GM23338 (cell line): ENCODE measurements at regions not wholly inside any gene's neighbourhood (a gene's known extent, or its start where the extent isn't known, plus 50 kb on each side); places are given as distances from the start of the nearest gene placed in this dataset.
A peak's percentile ranks its signal among the peaks of the same experiment; 100 is the strongest.

ENCODE experiments used
- ATAC-seq: fragments of 200-7000 bp; cut with Tn5 transposase; 3 replicates; pipeline ENCODE4 v1.9.1; 2020
- DNase-seq: peaks from one replicate; pipeline ENCODE4 v3.0.0-alpha.2; 2015; ENCODE audit warnings: low spot score
- H2AFZ ChIP-seq: fragments of 200-600 bp; sonication (generic); 2 replicates; pipeline ENCODE4 v1.8.0; 2016; ENCODE audit warnings: antibody characterized with exemption, mild to moderate bottlenecking, moderate library complexity
- H3F3A ChIP-seq: fragments of 200-600 bp; sonication (generic); replicated peaks from 2 replicates; pipeline ENCODE4 v1.8.0; 2017; ENCODE audit warnings: antibody characterized with exemption, mixed run types, low read depth
- H3K27ac ChIP-seq: fragments of 200-600 bp; sonication (generic); 2 replicates; pipeline ENCODE4 v1.6.1; 2016; ENCODE audit warnings: low read depth
- H3K27me3 ChIP-seq: fragments of 200-600 bp; sonication (generic); 2 replicates; pipeline ENCODE4 v1.8.0; 2016; ENCODE audit warnings: mild to moderate bottlenecking, mixed run types, moderate library complexity; ENCODE audit not compliant: insufficient read depth
- H3K36me3 ChIP-seq: fragments of 200-600 bp; sonication (generic); 2 replicates; pipeline ENCODE4 v1.8.0; 2016; ENCODE audit warnings: mild to moderate bottlenecking; ENCODE audit not compliant: insufficient read depth
- H3K4me1 ChIP-seq: fragments of 200-600 bp; sonication (generic); 2 replicates; pipeline ENCODE4 v1.8.0; 2016; ENCODE audit warnings: mild to moderate bottlenecking, moderate library complexity; ENCODE audit not compliant: insufficient read depth
- H3K4me2 ChIP-seq: fragments of 200-600 bp; sonication (generic); 2 replicates; pipeline ENCODE4 v1.7.1; 2017; ENCODE audit warnings: mixed run types
- H3K4me3 ChIP-seq: fragments of 200-600 bp; sonication (generic); 2 replicates; pipeline ENCODE4 v1.6.1; 2016; ENCODE audit warnings: mixed run types
- H3K79me2 ChIP-seq: fragments of 200-600 bp; sonication (generic); replicated peaks from 2 replicates; pipeline ENCODE4 v1.8.0; 2017; ENCODE audit warnings: mild to moderate bottlenecking; ENCODE audit not compliant: insufficient read depth
- H3K9me2 ChIP-seq: fragments of 200-600 bp; sonication (generic); 2 replicates; pipeline ENCODE4 v1.8.0; 2017; ENCODE audit not compliant: insufficient read depth
- H4K20me1 ChIP-seq: fragments of 200-600 bp; sonication (generic); replicated peaks from 2 replicates; pipeline ENCODE4 v1.8.0; 2017; ENCODE audit warnings: mild to moderate bottlenecking; ENCODE audit not compliant: insufficient read depth
- H3K27ac Mint-ChIP-seq: 2 replicates; pipeline ENCODE4 v1.8.0; 2020; ENCODE audit warnings: inconsistent platforms, mild to moderate bottlenecking, moderate library complexity, mixed read lengths
- H3K27me3 Mint-ChIP-seq: 3 replicates; pipeline ENCODE4 v1.8.0; 2022; ENCODE audit warnings: low read depth, mild to moderate bottlenecking, moderate library complexity, mixed read lengths, inconsistent platforms; ENCODE audit not compliant: insufficient read depth, poor library complexity
- H3K36me3 Mint-ChIP-seq: 3 replicates; pipeline ENCODE4 v1.8.0; 2021; ENCODE audit warnings: low read depth, mild to moderate bottlenecking, inconsistent platforms, moderate library complexity, mixed read lengths
- H3K4me1 Mint-ChIP-seq: 3 replicates; pipeline ENCODE4 v1.8.0; 2020; ENCODE audit warnings: mild to moderate bottlenecking, inconsistent platforms, mixed read lengths
- H3K4me3 Mint-ChIP-seq: 3 replicates; pipeline ENCODE4 v1.8.0; 2021; ENCODE audit warnings: moderate library complexity, mild to moderate bottlenecking, inconsistent platforms, mixed read lengths
- H3K9me3 Mint-ChIP-seq: 3 replicates; pipeline ENCODE4 v1.8.0; 2020; ENCODE audit warnings: moderate library complexity, mild to moderate bottlenecking, inconsistent platforms, mixed read lengths
- CREB1 ChIP-seq: fragments of 250-450 bp; sonication (Bioruptor Pico); IDR thresholded peaks from 2 replicates; pipeline ENCODE4 v1.5.0; 2020; ENCODE audit warnings: low read depth, mild to moderate bottlenecking, moderate library complexity
- EZH2 ChIP-seq: fragments of 200-600 bp; sonication (generic); IDR thresholded peaks from one replicate; pipeline ENCODE4 v1.8.0; 2017; ENCODE audit warnings: antibody characterized with exemption, mild to moderate bottlenecking, low read depth; ENCODE audit not compliant: unreplicated experiment
- EZH2phosphoT487 ChIP-seq: fragments of 200-600 bp; sonication (generic); IDR thresholded peaks from one replicate; pipeline ENCODE4 v1.8.1; 2018; ENCODE audit warnings: antibody characterized with exemption; ENCODE audit not compliant: unreplicated experiment
- JUNB ChIP-seq: IDR thresholded peaks from one replicate; pipeline ENCODE4 v1.6.1; 2016; ENCODE audit warnings: antibody characterized with exemption; ENCODE audit not compliant: unreplicated experiment
- NANOG ChIP-seq: IDR thresholded peaks from 2 replicates; pipeline ENCODE4 v1.6.1; 2016; ENCODE audit warnings: antibody characterized with exemption, borderline replicate concordance
- POLR2AphosphoS5 ChIP-seq: IDR thresholded peaks from 2 replicates; pipeline ENCODE4 v1.6.1; 2016; ENCODE audit warnings: antibody characterized with exemption, low read depth
- STAT1 ChIP-seq: IDR thresholded peaks from one replicate; pipeline ENCODE4 v1.6.1; 2016; ENCODE audit warnings: antibody characterized with exemption; ENCODE audit not compliant: unreplicated experiment
- ZNF114 ChIP-seq: fragments of 250-450 bp; sonication (Bioruptor Pico); IDR thresholded peaks from 2 replicates; pipeline ENCODE4 v1.5.0; 2020; ENCODE audit warnings: mild to moderate bottlenecking, moderate library complexity
- ZNF331 ChIP-seq: fragments of 250-450 bp; sonication (Bioruptor Pico); IDR thresholded peaks from 2 replicates; pipeline ENCODE4 v1.5.0; 2020; ENCODE audit warnings: low read depth, mild to moderate bottlenecking, moderate library complexity
- TF ChIP-seq, protein P1 (sequence below): IDR thresholded peaks from one replicate; pipeline ENCODE4 v1.6.1; 2018; ENCODE audit warnings: antibody characterized with exemption; ENCODE audit not compliant: unreplicated experiment
- TF ChIP-seq, protein P2 (sequence below): IDR thresholded peaks from 2 replicates; pipeline ENCODE4 v1.6.1; 2016; ENCODE audit warnings: antibody characterized with exemption
- TF ChIP-seq, protein P3 (sequence below): fragments of 250-450 bp; sonication (Bioruptor Pico); IDR thresholded peaks from 2 replicates; pipeline ENCODE4 v1.5.0; 2020; ENCODE audit warnings: mild to moderate bottlenecking, moderate library complexity
- TF ChIP-seq, protein P4 (sequence below), 2 experiments: fragments of 200-600 bp in 1 of 2; sonication (generic) in 1 of 2; conservative IDR thresholded peaks; 2 replicates each; pipeline versions ENCODE4 v1.5.1 to v1.6.1; 2016 to 2017; ENCODE audit warnings: antibody characterized with exemption in 2 of 2, low read depth in 2 of 2, mild to moderate bottlenecking in 2 of 2, moderate library complexity in 1 of 2

DNA sequence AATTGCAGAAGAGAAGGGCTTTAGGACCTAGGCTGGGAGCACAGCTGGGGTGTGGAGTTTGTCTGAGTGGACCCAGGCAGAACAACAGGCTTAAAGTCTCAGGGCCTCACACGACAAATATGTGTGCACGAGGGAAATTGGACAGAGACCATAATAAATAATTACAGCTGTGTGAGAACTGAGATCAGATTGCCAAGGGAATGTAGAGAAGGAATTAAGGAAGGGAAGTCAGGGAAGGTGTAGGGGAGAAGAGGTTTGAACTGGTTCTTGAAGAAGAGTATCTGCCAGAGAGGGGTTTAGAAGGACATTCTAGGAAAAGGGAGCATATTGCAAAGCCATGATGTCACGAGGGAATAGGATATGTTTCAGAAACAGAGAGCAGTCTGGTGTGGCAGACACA is 120.7 kb upstream of the TSPAN5 start:
- H3K27me3 ChIP-seq = no peaks in the 10 kb centered on the region
- no peaks in the 10 kb centered on the region for H3F3A ChIP-seq
- H3K9me2 ChIP-seq = no peaks in the 10 kb centered on the region
- no peak for TF ChIP-seq JUNB
- TF ChIP-seq ZNF331 = no peak
- no peak for TF ChIP-seq EZH2phosphoT487
- TF ChIP-seq, protein P1, sequence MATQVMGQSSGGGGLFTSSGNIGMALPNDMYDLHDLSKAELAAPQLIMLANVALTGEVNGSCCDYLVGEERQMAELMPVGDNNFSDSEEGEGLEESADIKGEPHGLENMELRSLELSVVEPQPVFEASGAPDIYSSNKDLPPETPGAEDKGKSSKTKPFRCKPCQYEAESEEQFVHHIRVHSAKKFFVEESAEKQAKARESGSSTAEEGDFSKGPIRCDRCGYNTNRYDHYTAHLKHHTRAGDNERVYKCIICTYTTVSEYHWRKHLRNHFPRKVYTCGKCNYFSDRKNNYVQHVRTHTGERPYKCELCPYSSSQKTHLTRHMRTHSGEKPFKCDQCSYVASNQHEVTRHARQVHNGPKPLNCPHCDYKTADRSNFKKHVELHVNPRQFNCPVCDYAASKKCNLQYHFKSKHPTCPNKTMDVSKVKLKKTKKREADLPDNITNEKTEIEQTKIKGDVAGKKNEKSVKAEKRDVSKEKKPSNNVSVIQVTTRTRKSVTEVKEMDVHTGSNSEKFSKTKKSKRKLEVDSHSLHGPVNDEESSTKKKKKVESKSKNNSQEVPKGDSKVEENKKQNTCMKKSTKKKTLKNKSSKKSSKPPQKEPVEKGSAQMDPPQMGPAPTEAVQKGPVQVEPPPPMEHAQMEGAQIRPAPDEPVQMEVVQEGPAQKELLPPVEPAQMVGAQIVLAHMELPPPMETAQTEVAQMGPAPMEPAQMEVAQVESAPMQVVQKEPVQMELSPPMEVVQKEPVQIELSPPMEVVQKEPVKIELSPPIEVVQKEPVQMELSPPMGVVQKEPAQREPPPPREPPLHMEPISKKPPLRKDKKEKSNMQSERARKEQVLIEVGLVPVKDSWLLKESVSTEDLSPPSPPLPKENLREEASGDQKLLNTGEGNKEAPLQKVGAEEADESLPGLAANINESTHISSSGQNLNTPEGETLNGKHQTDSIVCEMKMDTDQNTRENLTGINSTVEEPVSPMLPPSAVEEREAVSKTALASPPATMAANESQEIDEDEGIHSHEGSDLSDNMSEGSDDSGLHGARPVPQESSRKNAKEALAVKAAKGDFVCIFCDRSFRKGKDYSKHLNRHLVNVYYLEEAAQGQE = no peak
- TF ChIP-seq, protein P2, sequence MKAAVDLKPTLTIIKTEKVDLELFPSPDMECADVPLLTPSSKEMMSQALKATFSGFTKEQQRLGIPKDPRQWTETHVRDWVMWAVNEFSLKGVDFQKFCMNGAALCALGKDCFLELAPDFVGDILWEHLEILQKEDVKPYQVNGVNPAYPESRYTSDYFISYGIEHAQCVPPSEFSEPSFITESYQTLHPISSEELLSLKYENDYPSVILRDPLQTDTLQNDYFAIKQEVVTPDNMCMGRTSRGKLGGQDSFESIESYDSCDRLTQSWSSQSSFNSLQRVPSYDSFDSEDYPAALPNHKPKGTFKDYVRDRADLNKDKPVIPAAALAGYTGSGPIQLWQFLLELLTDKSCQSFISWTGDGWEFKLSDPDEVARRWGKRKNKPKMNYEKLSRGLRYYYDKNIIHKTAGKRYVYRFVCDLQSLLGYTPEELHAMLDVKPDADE = no peak
- TF ChIP-seq ZNF114 = no peak
- TF ChIP-seq, protein P3, sequence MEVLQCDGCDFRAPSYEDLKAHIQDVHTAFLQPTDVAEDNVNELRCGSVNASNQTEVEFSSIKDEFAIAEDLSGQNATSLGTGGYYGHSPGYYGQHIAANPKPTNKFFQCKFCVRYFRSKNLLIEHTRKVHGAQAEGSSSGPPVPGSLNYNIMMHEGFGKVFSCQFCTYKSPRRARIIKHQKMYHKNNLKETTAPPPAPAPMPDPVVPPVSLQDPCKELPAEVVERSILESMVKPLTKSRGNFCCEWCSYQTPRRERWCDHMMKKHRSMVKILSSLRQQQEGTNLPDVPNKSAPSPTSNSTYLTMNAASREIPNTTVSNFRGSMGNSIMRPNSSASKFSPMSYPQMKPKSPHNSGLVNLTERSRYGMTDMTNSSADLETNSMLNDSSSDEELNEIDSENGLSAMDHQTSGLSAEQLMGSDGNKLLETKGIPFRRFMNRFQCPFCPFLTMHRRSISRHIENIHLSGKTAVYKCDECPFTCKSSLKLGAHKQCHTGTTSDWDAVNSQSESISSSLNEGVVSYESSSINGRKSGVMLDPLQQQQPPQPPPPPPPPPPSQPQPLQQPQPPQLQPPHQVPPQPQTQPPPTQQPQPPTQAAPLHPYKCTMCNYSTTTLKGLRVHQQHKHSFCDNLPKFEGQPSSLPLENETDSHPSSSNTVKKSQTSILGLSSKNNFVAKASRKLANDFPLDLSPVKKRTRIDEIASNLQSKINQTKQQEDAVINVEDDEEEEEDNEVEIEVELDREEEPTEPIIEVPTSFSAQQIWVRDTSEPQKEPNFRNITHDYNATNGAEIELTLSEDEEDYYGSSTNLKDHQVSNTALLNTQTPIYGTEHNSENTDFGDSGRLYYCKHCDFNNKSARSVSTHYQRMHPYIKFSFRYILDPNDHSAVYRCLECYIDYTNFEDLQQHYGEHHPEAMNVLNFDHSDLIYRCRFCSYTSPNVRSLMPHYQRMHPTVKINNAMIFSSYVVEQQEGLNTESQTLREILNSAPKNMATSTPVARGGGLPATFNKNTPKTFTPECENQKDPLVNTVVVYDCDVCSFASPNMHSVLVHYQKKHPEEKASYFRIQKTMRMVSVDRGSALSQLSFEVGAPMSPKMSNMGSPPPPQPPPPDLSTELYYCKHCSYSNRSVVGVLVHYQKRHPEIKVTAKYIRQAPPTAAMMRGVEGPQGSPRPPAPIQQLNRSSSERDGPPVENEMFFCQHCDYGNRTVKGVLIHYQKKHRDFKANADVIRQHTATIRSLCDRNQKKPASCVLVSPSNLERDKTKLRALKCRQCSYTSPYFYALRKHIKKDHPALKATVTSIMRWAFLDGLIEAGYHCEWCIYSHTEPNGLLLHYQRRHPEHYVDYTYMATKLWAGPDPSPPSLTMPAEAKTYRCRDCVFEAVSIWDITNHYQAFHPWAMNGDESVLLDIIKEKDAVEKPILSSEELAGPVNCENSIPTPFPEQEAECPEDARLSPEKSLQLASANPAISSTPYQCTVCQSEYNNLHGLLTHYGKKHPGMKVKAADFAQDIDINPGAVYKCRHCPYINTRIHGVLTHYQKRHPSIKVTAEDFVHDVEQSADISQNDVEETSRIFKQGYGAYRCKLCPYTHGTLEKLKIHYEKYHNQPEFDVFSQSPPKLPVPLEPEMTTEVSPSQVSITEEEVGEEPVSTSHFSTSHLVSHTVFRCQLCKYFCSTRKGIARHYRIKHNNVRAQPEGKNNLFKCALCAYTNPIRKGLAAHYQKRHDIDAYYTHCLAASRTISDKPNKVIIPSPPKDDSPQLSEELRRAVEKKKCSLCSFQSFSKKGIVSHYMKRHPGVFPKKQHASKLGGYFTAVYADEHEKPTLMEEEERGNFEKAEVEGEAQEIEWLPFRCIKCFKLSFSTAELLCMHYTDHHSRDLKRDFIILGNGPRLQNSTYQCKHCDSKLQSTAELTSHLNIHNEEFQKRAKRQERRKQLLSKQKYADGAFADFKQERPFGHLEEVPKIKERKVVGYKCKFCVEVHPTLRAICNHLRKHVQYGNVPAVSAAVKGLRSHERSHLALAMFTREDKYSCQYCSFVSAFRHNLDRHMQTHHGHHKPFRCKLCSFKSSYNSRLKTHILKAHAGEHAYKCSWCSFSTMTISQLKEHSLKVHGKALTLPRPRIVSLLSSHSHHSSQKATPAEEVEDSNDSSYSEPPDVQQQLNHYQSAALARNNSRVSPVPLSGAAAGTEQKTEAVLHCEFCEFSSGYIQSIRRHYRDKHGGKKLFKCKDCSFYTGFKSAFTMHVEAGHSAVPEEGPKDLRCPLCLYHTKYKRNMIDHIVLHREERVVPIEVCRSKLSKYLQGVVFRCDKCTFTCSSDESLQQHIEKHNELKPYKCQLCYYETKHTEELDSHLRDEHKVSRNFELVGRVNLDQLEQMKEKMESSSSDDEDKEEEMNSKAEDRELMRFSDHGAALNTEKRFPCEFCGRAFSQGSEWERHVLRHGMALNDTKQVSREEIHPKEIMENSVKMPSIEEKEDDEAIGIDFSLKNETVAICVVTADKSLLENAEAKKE (CRISPR knock-in tag) = no peak
- TF ChIP-seq, protein P4, sequence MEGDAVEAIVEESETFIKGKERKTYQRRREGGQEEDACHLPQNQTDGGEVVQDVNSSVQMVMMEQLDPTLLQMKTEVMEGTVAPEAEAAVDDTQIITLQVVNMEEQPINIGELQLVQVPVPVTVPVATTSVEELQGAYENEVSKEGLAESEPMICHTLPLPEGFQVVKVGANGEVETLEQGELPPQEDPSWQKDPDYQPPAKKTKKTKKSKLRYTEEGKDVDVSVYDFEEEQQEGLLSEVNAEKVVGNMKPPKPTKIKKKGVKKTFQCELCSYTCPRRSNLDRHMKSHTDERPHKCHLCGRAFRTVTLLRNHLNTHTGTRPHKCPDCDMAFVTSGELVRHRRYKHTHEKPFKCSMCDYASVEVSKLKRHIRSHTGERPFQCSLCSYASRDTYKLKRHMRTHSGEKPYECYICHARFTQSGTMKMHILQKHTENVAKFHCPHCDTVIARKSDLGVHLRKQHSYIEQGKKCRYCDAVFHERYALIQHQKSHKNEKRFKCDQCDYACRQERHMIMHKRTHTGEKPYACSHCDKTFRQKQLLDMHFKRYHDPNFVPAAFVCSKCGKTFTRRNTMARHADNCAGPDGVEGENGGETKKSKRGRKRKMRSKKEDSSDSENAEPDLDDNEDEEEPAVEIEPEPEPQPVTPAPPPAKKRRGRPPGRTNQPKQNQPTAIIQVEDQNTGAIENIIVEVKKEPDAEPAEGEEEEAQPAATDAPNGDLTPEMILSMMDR (conservative IDR thresholded peaks at IDR 0.05; ENCODE audit: low read depth in 2 of 2) = no peak
- no peak for TF ChIP-seq EZH2
- no peak for TF ChIP-seq POLR2AphosphoS5
- no peak for TF ChIP-seq NANOG
- no peak for TF ChIP-seq CREB1 (CRISPR knock-in tag)
- TF ChIP-seq STAT1 = no peak
- H2AFZ ChIP-seq = 0 out of 2 replicates have a peak overlapping the region, but pooled peaks have one; percentile 69
- H4K20me1 ChIP-seq = no peaks in the 10 kb centered on the region
- DNase-seq (no peak), ATAC-seq (no peak)
- H3K27ac ChIP-seq = no peak overlapping the region
- no peak overlapping the region for H3K4me2 ChIP-seq
- Mint-ChIP-seq H3K9me3 (no peaks in the 10 kb centered on the region), H3K27me3 (no peaks in the 10 kb centered on the region), H3K36me3 (no peaks in the 10 kb centered on the region), H3K27ac (no peak overlapping the region; the same call in 1 of the 2 replicates), H3K4me3 (no peak overlapping the region), H3K4me1 (no peaks in the 10 kb centered on the region)
- no peak overlapping the region for H3K4me3 ChIP-seq
- no peaks in the 10 kb centered on the region for H3K79me2 ChIP-seq
- no peaks in the 10 kb centered on the region for H3K36me3 ChIP-seq
- no peaks in the 10 kb centered on the region for H3K4me1 ChIP-seq
